ENCODE measurements at regions not wholly inside any gene's neighbourhood (a gene's known extent, or its start where the extent isn't known, plus 50 kb on each side); places are given as distances from the start of the nearest gene placed in this dataset.

- H3K36me3 ChIP-seq (ENCODE audit: control insufficient read depth, insufficient read depth, low read length) = no peaks in the 10 kb centered on the region
- intact Hi-C loops (cut with micrococcal nuclease) = no loop called here
- no peak overlapping the region for H3K27ac ChIP-seq (ENCODE audit: low read length)
- Mint-ChIP-seq H3K4me1 (no peaks in the 10 kb centered on the region), H3K9me3 (peaks cover 4 to 6% of the 10 kb centered on the region in 2 donors), H3K27me3 (ENCODE audit: low read depth in 2 of 2) (no peaks in the 10 kb centered on the region), H3K4me3 (no peak overlapping the region), H3K27ac (no peak overlapping the region), H3K36me3 (no peaks in the 10 kb centered on the region)
- H3K4me3 ChIP-seq (ENCODE audit: low read length) = no peak overlapping the region
- TF ChIP-seq CTCF (IDR thresholded peaks at IDR 0.05) = no peak
- no peaks in the 10 kb centered on the region for H3K9me3 ChIP-seq (ENCODE audit: control insufficient read depth, insufficient read depth, low read length)
- ATAC-seq (no peak), DNase-seq (no peak)
- H3K4me1 ChIP-seq (ENCODE audit: control insufficient read depth, insufficient read depth, low read length) = no peaks in the 10 kb centered on the region
- WGBS (ENCODE audit: insufficient coverage) = 60% methylated on average over 2 of the region's 2 CpGs
- H3K27me3 ChIP-seq (ENCODE audit: control insufficient read depth, insufficient read depth, low read length) = no peaks in the 10 kb centered on the region
Observed at GRCh38 chr12:84787253-84787652, 125.3 kb downstream of the SLC6A15 start.

- no peaks in the 10 kb centered on the region for H3K27me3 ChIP-seq (ENCODE audit: control insufficient read depth, insufficient read depth, low read length)
- ATAC-seq (no peak), DNase-seq (no peak)
- H3K9me3 ChIP-seq (ENCODE audit: control insufficient read depth, insufficient read depth, low read length) = no peaks in the 10 kb centered on the region
- TF ChIP-seq CTCF (IDR thresholded peaks at IDR 0.05) = no peak
- H3K36me3 Mint-ChIP-seq = no peaks in the 10 kb centered on the region
- no peaks in the 10 kb centered on the region for H3K36me3 ChIP-seq (ENCODE audit: control insufficient read depth, insufficient read depth, low read length)
- intact Hi-C loops (cut with micrococcal nuclease) = no loop called here
- no peak overlapping the region for H3K27ac Mint-ChIP-seq
- no peaks in the 10 kb centered on the region for H3K4me1 ChIP-seq (ENCODE audit: control insufficient read depth, insufficient read depth, low read length)
- no peak overlapping the region for H3K4me3 Mint-ChIP-seq
- H3K27me3 Mint-ChIP-seq (ENCODE audit: low read depth in 2 of 2) = no peaks in the 10 kb centered on the region
- no peaks in the 10 kb centered on the region for H3K4me1 Mint-ChIP-seq
- H3K9me3 Mint-ChIP-seq = peaks cover 6 to 13% of the 10 kb centered on the region in 2 donors
- no peak overlapping the region for H3K27ac ChIP-seq (ENCODE audit: low read length)
- H3K4me3 ChIP-seq (ENCODE audit: low read length) = no peak overlapping the region
Observed at GRCh38 chr12:84786622-84787021, 126.0 kb downstream of the SLC6A15 start.

GRCh38 chr12:84785951-84786350 lies 126.6 kb downstream of the SLC6A15 start:
- DNase-seq (no peak), ATAC-seq (no peak)
- Histone ChIP-seq H3K9me3 (ENCODE audit: control insufficient read depth, insufficient read depth, low read length) (no peaks in the 10 kb centered on the region), H3K27ac (ENCODE audit: low read length) (no peak overlapping the region), H3K27me3 (ENCODE audit: control insufficient read depth, insufficient read depth, low read length) (no peaks in the 10 kb centered on the region), H3K36me3 (ENCODE audit: control insufficient read depth, insufficient read depth, low read length) (no peaks in the 10 kb centered on the region), H3K4me3 (ENCODE audit: low read length) (no peak overlapping the region), H3K4me1 (ENCODE audit: control insufficient read depth, insufficient read depth, low read length) (no peaks in the 10 kb centered on the region)
- no peak overlapping the region for H3K4me3 Mint-ChIP-seq
- H3K36me3 Mint-ChIP-seq = no peaks in the 10 kb centered on the region
- no peaks in the 10 kb centered on the region for H3K4me1 Mint-ChIP-seq
- WGBS (ENCODE audit: insufficient coverage) = 85% methylated on average over 1 of the region's 1 CpG
- H3K27ac Mint-ChIP-seq = no peak overlapping the region
- TF ChIP-seq CTCF (IDR thresholded peaks at IDR 0.05) = no peak
- H3K27me3 Mint-ChIP-seq (ENCODE audit: low read depth in 2 of 2) = no peaks in the 10 kb centered on the region
- intact Hi-C loops (cut with micrococcal nuclease) = no loop called here
- peaks cover 8 to 17% of the 10 kb centered on the region in 2 donors for H3K9me3 Mint-ChIP-seq

- intact Hi-C loops (cut with micrococcal nuclease) = no loop called here
- no peak overlapping the region for H3K27ac ChIP-seq (ENCODE audit: low read length)
- no peaks in the 10 kb centered on the region for H3K9me3 ChIP-seq (ENCODE audit: control insufficient read depth, insufficient read depth, low read length)
- no peak overlapping the region for H3K27ac Mint-ChIP-seq
- H3K36me3 Mint-ChIP-seq = no peaks in the 10 kb centered on the region
- no peaks in the 10 kb centered on the region for H3K4me1 ChIP-seq (ENCODE audit: control insufficient read depth, insufficient read depth, low read length)
- H3K9me3 Mint-ChIP-seq = peaks cover 8 to 13% of the 10 kb centered on the region in 2 donors
- no peak for DNase-seq
- no peaks in the 10 kb centered on the region for H3K27me3 ChIP-seq (ENCODE audit: control insufficient read depth, insufficient read depth, low read length)
- TF ChIP-seq CTCF (IDR thresholded peaks at IDR 0.05) = no peak
- 87% methylated on average over 1 of the region's 1 CpG for WGBS (ENCODE audit: insufficient coverage)
- no peaks in the 10 kb centered on the region for H3K36me3 ChIP-seq (ENCODE audit: control insufficient read depth, insufficient read depth, low read length)
- no peaks in the 10 kb centered on the region for H3K4me1 Mint-ChIP-seq
- H3K4me3 ChIP-seq (ENCODE audit: low read length) = no peak overlapping the region
- no peak for ATAC-seq
- no peaks in the 10 kb centered on the region for H3K27me3 Mint-ChIP-seq (ENCODE audit: low read depth in 2 of 2)
- no peak overlapping the region for H3K4me3 Mint-ChIP-seq
Observed at GRCh38 chr12:84785281-84785680, 127.3 kb downstream of the SLC6A15 start.

Measured in natural killer cell (primary cell).